Heart right ventricle (tissue), 16 donors: ENCODE measurements at regions not wholly inside any gene's neighbourhood (a gene's known extent, or its start where the extent isn't known, plus 50 kb on each side); places are given as distances from the start of the nearest gene placed in this dataset.

Experiments used
- ATAC-seq, 8 donors: fragments of 200-7000 bp; cut with Tn5 transposase; one replicate each; pipeline ENCODE4 v1.9.1; 2020; ENCODE audit warnings: mild to moderate bottlenecking in 8 of 8, moderate library complexity in 8 of 8, moderate number of reproducible peaks in 1 of 8
- DNase-seq, 2 donors: peaks; one replicate each; pipeline ENCODE4 v3.0.0-alpha.2; 2020
- H3K27ac ChIP-seq, 10 donors: fragments of 200-600 bp; sonication (generic) in 2 of 10; one replicate each; pipeline versions ENCODE4 v1.5.0 to v1.8.0; 2020 to 2022; ENCODE audit warnings: mild to moderate bottlenecking in 3 of 10
- H3K27me3 ChIP-seq, 7 donors: fragments of 200-600 bp; one replicate each; pipeline ENCODE4 v1.8.0; 2021 to 2022; ENCODE audit warnings: mild to moderate bottlenecking in 2 of 7
- H3K36me3 ChIP-seq, 9 donors: fragments of 200-600 bp; sonication (generic) in 1 of 9; one replicate each; pipeline versions ENCODE4 v1.5.0 to v1.8.0; 2020 to 2022; ENCODE audit warnings: mild to moderate bottlenecking in 2 of 9
- H3K4me1 ChIP-seq, 9 donors: fragments of 200-600 bp; sonication (generic) in 1 of 9; one replicate each; pipeline versions ENCODE4 v1.5.0 to v1.8.0; 2020 to 2022; ENCODE audit warnings: mild to moderate bottlenecking in 4 of 9
- H3K4me3 ChIP-seq, 10 donors: fragments of 200-600 bp; sonication (generic) in 2 of 10; one replicate each; pipeline versions ENCODE4 v1.5.0 to v1.8.0; 2020 to 2022; ENCODE audit warnings: mild to moderate bottlenecking in 7 of 10, moderate library complexity in 2 of 10
- H3K9me3 ChIP-seq, 11 donors: fragments of 200-600 bp in 10 of 11; sonication (generic) in 2 of 11; one replicate each; pipeline versions ENCODE4 v1.5.0 to v1.8.0; 2013 to 2022; ENCODE audit warnings: mild to moderate bottlenecking in 2 of 11, control low read depth in 1 of 11, moderate library complexity in 1 of 11
- WGBS, 2 donors: extraction: QIAGEN DNeasy Blood & Tissue Kit; methylation state at CpG; one replicate each; pipeline ENCODE4 v1.1.7; 2013; ENCODE audit warnings: inconsistent platforms in 1 of 2; 5-methylcytosine and 5-hydroxymethylcytosine counted together
- intact Hi-C, 10 donors: fragments of 100-400 bp; cut with DNase I; formaldehyde crosslinking; loops; one replicate each; pipeline versions ENCODE4 v1.11.1 to v1.14.2; 2022
- TF ChIP-seq, protein P1 (sequence below), 9 donors: fragments of 200-600 bp; sonication (generic) in 2 of 9; IDR thresholded peaks; one replicate each; pipeline versions ENCODE4 v1.5.0 to v1.8.0; 2021 to 2022; ENCODE audit warnings: antibody characterized with exemption in 9 of 9, mild to moderate bottlenecking in 5 of 9, moderate library complexity in 1 of 9
- donor health status: Arrhythmogenic right ventricular cardiomyopathy.
- donor health status: ischemic (EF 13 %, LVEDD 7.1; RV severe dilation, severe dysfunction).
- donor health status: healthy with polysubstance abuse.
- donor health status: DM: no; HTN: yes; CAD: no.
- donor health status: DM: no; HTN: no; CAD: no.
- donor health status: ischemic (EF 25% LVEDD 6.9; RV normal size, moderate dysfunction).
- donor health status: ischemic (EF 25% LVEDD 5.7; RV mildly dilated, moderate dysfunction).
- donor health status: healthy.
- donor health status: DM: yes; HTN: yes; CAD: no.
- donor health status: Ischemic cardiomyopathy.
- donor health status: ischemic (EF 35%, LVEDD 5.7; RV mildly dilated, moderate dysfunction).
- donor health status: nonischemic (EF 11% LVEDD 7.7; RV severe dilation, severe dysfunction).
- donor health status: DM: yes; HTN: yes; CAD: no.
- donor health status: PGD.
- donor health status: ischemic (EF 29% LVEDD 5.4; RV normal size, mild dysfunction).
- donor health status: nonischemic (EF 23%, LVEDD 6.1; RV moderate dilation, normal function).

DNA sequence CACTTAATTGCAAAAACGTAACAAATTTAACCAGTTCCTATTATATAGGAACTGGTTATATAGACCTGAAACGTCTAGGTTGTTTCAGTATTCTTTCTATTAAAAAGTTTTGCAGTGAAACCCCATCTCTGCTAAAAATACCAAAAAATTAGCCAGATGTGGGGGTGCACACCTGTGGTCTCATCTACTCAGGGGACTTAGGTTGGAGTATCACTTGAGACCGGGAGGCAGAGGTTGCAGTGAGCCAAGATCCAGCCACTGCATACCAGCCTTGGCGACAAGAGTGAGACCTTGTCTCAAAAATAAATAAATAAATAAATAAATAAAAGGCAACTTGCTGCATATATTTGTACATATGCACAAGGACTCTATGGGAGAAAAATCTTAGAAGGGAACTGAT lies 387.0 kb downstream of the TUSC7 start:
- 77 to 82% methylated on average over 4 of the region's 4 CpGs for WGBS, 2 donors
- Histone ChIP-seq H3K36me3 (no peaks in the 10 kb centered on the region), H3K4me3 (no peak overlapping the region), H3K9me3 (peaks cover 0 to 12% (median 0%) of the 10 kb centered on the region in 11 donors), H3K27me3 (no peaks in the 10 kb centered on the region), H3K27ac (no peak overlapping the region), H3K4me1 (no peaks in the 10 kb centered on the region)
- DNase-seq (no peak), ATAC-seq (no peak)
- TF ChIP-seq, protein P1, sequence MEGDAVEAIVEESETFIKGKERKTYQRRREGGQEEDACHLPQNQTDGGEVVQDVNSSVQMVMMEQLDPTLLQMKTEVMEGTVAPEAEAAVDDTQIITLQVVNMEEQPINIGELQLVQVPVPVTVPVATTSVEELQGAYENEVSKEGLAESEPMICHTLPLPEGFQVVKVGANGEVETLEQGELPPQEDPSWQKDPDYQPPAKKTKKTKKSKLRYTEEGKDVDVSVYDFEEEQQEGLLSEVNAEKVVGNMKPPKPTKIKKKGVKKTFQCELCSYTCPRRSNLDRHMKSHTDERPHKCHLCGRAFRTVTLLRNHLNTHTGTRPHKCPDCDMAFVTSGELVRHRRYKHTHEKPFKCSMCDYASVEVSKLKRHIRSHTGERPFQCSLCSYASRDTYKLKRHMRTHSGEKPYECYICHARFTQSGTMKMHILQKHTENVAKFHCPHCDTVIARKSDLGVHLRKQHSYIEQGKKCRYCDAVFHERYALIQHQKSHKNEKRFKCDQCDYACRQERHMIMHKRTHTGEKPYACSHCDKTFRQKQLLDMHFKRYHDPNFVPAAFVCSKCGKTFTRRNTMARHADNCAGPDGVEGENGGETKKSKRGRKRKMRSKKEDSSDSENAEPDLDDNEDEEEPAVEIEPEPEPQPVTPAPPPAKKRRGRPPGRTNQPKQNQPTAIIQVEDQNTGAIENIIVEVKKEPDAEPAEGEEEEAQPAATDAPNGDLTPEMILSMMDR (IDR thresholded peaks at IDR 0.05), result no peak
- intact Hi-C loops, result no loop called here

DNA sequence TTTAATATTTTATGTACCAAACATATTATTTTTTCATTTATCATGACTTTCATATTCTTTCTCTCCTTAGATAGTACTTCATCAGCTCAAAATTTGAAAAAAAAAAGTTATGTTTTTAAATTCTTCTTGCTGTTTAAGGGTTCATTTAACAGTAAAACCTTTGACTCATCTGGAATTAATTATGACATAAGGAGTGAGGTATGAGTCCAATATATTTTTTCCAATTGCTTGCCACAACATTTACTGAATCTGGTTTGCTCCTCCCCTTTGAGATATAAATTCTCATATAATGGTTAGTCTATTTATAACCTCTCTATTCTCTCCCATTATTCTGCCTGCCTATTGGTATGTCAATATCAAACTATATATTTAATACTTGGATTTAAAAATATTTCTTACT lies 387.8 kb downstream of the TUSC7 start:
- Histone ChIP-seq H3K27me3 (no peaks in the 10 kb centered on the region), H3K9me3 (peaks cover 0 to 12% (median 0%) of the 10 kb centered on the region in 11 donors), H3K4me1 (no peaks in the 10 kb centered on the region), H3K27ac (no peak overlapping the region), H3K36me3 (no peaks in the 10 kb centered on the region), H3K4me3 (no peak overlapping the region)
- intact Hi-C loops, result no loop called here
- DNase-seq (no peak), ATAC-seq (no peak)
- TF ChIP-seq, protein P1 (IDR thresholded peaks at IDR 0.05), result no peak

DNA sequence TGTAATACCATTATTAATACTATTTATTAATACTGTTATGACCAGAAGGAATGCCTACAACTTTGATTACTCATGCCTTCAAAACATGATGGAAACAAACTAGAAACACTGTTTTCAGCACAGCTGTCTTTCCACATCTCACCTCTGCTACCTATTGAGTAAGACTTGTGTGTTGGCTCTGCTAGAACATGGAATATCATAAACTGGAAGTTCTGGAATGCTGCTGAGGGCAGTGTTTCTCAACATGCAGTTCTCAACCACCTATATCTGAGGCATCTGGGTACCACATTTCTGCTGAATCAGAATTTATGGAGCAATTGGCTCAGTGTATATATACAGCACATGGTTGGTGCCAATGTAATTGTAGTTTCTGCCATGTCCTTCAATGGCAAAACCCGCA lies 392.1 kb downstream of the TUSC7 start:
- no peak for DNase-seq
- Histone ChIP-seq H3K36me3 (no peaks in the 10 kb centered on the region), H3K4me1 (no peaks in the 10 kb centered on the region), H3K9me3 (peaks cover 0 to 12% (median 0%) of the 10 kb centered on the region in 11 donors), H3K27ac (no peak overlapping the region), H3K27me3 (no peaks in the 10 kb centered on the region), H3K4me3 (no peak overlapping the region)
- TF ChIP-seq, protein P1 (IDR thresholded peaks at IDR 0.05), result no peak
- WGBS, 2 donors, result 85 to 91% methylated on average over 1 of the region's 1 CpG
- no peak for ATAC-seq
- intact Hi-C loops, result no loop called here

DNA sequence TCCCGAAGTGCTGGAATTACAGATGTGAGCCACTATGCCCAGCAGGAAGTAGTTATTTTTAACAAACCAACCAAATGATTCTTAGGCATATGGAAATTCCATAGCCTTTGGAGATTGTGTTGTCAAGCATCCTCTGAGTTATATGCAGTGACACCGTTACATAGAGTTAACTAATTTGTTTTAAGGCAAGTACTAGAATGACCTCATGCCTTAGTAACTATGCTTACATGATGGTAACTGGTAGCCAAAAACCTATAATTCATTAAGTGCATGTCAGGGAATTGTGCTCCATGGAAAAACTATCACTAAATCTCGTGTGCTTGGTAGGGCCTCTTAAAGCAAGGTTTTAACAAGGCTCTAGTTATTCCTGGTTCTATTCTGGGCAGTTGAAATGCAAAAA lies 392.8 kb downstream of the TUSC7 start:
- ATAC-seq (no peak), DNase-seq (no peak)
- Histone ChIP-seq H3K4me3 (no peak overlapping the region), H3K36me3 (no peaks in the 10 kb centered on the region), H3K27me3 (no peaks in the 10 kb centered on the region), H3K27ac (no peak overlapping the region), H3K9me3 (peaks cover 0 to 12% (median 0%) of the 10 kb centered on the region in 11 donors), H3K4me1 (no peaks in the 10 kb centered on the region)
- TF ChIP-seq, protein P1 (IDR thresholded peaks at IDR 0.05), result no peak
- intact Hi-C loops, result no loop called here
- WGBS, 2 donors, result 62 to 70% methylated on average over 3 of the region's 3 CpGs

DNA sequence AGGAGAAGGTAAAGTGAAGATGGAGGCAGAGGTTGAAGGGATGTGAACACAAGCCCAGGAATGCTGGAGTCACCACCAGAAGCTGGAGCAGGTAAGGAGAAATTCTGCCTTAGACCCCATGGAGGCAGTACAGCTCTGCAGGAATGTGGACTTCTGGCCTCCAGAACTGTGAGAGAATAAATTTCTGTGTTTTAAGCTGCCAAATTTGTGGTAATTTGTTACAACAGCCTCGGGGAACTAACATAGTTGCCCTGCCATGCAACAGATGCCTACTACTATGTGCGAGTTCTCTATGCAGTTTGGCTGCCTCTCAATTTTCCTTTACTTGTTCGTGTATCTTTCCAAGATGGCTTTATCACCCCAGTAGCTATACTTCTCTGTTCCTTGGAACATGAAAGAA lies 394.1 kb downstream of the TUSC7 start:
- intact Hi-C loops, result no loop called here

More for the DNA sequence above, 394.1 kb downstream of the TUSC7 start:
- WGBS, 2 donors, result 67 to 74% methylated on average over 3 of the region's 3 CpGs
- Histone ChIP-seq H3K4me1 (no peaks in the 10 kb centered on the region), H3K27me3 (no peaks in the 10 kb centered on the region), H3K27ac (no peak overlapping the region), H3K4me3 (no peak overlapping the region), H3K36me3 (no peaks in the 10 kb centered on the region), H3K9me3 (peaks cover 0 to 2% (median 0%) of the 10 kb centered on the region in 11 donors)
- ATAC-seq, result no peak
- no peak for DNase-seq
- TF ChIP-seq, protein P1 (IDR thresholded peaks at IDR 0.05), result no peak
